RPMI7951 (cell line): ENCODE measurements at regions not wholly inside any gene's neighbourhood (a gene's known extent, or its start where the extent isn't known, plus 50 kb on each side); places are given as distances from the start of the nearest gene placed in this dataset.
"Not testable (repeated sequence)": the region's sequence is repeated elsewhere in the genome, so short reads cannot be mapped to it uniquely, and the experiment has no call there.

Experiments used
- DNase-seq: peaks from one replicate; pipeline ENCODE4 v3.0.0-alpha.2; 2012; ENCODE audit warnings: low read depth

DNA sequence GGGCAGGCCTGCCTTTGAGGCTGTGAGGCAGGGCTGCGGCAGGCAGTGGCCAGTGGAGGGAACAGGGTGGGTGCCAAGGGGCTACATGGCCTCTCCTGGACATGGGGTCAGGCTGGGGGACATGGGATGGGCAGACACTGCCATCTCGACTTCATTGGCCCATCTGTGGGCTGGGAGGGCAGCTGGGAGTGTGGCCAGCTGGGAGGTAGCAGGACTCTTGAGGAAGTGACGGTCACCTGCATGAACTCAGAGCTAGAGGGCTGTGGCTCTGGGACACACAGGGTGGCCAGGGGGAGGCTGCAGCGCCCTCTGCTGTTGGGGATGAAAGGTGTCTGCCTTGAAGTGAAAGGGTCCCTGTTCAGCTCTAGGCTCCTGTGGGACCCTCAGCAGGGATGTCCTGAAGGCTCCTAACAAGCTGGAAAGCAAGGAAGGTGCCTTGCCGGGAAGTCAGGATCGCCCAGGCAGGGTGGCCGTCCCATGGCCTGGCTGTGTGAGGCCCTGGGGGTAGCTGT lies 244.0 kb downstream of the ANKRD30B start:
- DNase-seq: not testable (repeated sequence)

- DNase-seq: not testable (repeated sequence)
These were observed 244.8 kb downstream of the ANKRD30B start for GRCh38 chr18:14992758-14993157.

GRCh38 chr18:14995023-14995422 lies 247.1 kb downstream of the ANKRD30B start:
- not testable (repeated sequence) for DNase-seq

- DNase-seq: no peak
These were observed 249.4 kb downstream of the ANKRD30B start for GRCh38 chr18:14997357-14997756.

DNA sequence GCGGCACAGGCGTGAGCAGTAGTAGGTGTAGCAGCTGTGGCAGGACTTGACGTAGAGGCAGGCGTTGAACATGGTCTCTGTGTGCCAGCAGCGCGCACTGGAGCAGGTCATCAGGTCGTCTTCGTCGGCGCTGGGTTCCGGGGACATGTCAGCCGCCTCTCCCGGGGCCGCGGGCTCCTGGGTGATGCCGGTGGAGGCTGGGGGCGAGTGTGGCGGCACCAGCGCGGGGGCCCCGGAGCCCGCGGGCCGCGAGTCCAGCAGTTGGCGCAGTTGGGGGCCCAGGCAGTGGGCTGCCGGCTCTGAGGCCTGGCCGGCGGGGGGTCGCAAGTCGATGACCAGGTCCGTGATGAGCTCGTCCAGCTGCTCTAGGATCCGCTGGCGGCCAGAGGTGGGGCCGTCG lies 249.9 kb downstream of the ANKRD30B start:
- not testable (repeated sequence) for DNase-seq

DNA sequence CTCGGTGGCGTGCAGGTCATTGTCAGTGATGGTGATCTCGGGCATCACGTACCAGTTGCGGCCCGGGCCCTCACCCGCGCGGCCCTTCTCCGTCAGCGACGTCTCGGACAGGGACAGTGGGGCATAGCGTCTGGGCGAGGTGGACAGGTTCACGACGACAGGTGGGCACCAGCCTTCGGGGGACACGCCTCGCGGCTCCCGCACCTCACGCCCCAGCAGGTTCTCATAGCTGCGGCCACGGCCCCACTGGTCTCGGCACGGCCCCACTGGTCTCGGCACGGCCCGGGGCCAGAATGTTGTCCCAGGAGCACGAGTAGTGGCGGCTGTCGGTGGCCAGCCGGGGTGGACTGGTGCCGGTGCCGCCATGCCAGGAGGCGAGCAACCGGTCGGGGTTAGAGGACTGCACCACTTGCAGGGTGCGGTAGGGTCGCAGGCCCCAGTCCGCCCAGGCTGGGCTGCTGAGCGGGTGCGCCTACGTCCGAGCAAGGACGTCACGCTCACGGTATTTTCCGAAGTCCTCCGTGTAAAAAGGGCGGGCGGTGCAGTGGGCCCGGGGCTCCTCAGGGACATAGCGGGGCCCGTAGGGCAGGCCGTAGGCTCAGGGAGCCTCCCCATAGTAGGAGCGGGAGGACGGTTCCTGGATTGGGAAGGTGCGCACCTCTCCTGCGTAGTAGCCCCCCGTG lies 250.5 kb downstream of the ANKRD30B start:
- DNase-seq: not testable (repeated sequence)

GRCh38 chr18:14999085-14999975 lies 251.4 kb downstream of the ANKRD30B start:
- DNase-seq: no peak

DNA sequence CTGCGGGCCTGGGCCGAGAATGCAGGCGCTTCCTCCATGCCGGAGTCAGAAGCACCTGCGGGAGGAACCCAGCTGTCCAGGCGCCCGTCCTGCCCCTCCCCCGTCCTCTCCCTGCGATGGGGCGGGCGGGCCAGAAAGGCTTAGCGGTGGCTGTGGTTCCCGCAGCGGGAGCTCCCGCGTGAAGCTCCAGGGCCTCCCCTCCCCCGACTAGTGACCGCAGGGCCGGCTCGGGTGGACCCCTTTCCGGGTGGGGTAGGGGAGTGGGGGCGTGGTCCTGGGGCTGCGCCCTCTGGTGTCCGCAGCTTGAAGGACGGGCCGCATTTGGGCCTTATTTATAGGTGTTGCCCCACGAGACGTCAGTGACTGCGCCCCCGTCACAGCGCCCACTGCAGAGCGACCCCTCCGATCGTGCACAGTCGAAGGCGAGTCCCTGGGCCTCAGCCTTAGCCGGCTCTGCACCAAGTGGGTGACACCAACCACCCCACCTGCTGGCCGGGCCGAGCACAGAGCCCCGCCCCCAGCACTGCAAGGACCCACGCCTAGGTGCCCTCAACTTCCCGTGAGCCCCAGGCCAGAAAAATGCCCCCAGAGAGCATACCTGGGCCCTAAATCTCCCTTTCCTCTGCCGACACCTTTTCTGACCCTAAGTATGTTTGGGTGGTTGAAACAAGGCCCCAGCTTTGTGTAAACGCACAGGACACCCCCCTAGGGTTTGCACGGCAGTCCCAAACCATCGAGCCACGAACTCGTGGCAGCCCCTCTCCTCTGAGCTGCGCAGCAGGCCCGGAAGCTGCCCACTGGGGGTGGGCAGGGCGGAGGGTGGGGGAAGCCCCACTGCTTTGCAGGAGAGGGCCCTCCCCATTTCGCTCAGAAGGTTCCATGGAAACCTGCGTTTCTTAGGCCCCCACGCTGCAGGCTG lies 252.4 kb downstream of the ANKRD30B start:
- DNase-seq: not testable (repeated sequence)

DNA sequence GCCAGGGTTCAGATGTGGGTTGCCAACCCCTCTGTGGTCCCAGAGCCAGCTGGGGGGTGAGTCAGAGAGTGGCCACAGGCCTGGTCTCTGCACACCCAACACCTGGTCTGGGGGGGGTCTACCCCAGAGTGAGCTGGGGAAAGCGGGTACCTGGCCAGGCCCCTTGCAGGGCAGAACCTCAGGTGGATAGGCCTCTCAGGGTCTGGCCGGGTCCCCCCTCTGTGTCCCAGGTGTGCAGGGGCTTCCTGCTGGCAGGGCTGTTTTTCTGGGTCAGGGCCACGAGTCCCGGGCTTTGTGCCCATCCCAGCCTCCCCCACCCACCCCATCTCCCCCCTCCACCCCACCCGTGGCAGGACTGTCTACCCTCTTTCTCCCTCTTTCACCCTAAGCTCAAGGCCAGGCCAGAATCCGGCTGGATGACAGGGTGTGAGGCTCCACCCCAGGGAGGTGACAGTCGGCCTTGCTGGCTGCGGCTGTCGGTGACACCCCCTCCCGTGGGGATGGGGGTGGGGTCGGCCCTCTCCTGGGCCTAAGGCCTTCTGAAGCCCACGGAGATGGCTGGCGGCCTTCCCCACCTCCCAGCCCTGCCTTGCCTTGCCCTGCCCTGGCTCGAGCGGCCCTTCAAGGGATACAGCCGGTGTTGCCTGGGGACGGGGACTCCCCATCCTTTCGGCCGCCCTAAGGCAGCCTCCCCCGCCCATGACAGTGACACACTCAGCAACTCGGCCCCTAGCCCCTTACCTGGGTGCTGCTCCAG lies 253.2 kb downstream of the ANKRD30B start:
- not testable (repeated sequence) for DNase-seq

GRCh38 chr18:15001795-15002107 lies 253.8 kb downstream of the ANKRD30B start:
- DNase-seq: not testable (repeated sequence)

DNA sequence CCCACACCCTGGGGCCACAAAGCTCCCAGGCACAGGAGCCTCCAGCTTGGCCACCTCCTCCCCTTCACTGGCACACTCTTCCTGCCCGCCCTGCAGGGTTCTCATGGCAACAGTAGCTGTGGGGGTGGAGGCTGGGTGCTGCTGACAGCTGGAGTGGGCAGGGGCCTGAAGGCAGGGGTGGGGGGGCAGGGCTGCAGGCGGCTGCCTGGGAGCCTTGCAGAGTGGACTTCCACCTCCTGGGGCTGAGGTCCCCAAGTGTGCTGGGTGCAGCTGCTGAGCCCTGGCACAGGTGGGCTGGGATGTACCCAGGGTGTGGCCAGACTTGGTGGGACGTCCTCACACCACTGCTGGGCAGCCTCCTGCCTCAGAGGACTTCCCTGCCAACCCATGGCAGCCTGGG lies 254.8 kb downstream of the ANKRD30B start:
- not testable (repeated sequence) for DNase-seq

- not testable (repeated sequence) for DNase-seq
These were observed 255.3 kb downstream of the ANKRD30B start for GRCh38 chr18:15003231-15003630.

DNA sequence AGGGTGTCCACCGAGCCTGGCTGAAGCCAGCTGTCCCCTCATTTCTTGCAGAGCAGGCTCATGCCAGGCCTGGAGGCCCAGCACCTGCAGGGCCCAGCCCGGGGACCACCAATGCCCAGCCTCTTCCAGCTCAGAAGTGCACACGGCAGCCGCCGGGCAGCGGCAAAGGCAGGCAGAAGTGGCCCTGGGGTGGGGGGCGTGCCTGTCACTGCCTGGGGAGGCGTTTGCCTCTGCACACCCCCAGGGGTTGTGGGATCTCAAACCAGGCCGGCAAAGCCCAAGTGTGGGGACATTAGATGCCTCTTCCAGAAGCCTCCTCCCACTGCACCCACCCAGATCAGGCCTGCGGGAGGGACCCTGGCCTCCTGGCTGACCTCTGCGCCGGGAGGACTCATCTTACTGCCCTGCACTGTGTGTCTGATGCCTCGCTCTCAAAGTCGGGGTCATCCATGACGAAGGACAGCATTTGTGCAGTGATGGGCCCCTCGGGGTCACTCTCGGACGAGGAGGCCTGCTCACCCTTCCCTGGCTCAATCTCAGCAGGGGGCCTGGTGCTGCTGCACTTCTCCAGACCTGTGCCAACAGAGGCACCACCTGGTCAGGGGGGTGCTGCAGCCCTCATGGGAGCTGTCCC lies 255.8 kb downstream of the ANKRD30B start:
- DNase-seq: not testable (repeated sequence)

GRCh38 chr18:15004270-15004973 lies 256.4 kb downstream of the ANKRD30B start:
- DNase-seq: not testable (repeated sequence)

DNA sequence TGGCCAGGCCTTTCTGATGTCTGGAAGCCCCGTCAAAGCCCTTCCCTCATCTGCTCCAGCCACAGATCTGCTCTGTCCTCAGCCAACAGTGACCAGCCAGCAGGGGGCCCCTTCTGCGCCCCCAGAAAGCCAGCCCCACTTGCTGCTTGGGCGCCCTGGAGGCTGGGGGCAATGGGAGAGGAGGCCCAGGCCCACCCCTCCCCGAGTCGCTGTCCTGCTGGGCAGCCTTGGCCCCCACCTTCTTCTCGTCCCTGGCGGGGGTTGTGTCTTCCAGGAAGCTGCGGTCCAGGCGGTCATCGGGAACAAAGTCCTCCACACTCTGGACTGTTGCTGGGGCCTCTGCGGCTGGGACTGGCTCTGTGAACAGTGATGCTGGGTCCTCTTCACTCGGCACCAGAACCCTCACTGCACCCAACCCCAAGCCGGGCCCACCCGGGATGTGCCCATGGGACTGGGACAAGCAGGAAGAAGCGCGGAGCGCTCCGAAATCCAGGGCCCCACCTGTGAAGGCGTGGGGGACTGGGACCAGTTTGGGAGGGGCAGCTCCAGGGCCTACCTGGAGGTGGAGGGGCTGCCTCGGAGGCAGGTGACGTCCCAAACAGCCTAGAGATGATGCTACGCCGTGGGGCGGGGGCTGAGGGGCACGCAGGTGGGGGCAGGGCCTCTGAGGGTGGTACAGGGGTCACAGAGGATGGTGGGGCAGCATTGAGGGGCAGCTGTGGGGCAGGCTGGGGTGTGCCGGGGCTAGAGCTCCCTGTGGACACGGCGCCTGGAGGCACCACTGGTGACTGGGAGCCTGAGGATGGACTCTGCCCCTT lies 257.6 kb downstream of the ANKRD30B start:
- no peak for DNase-seq

- DNase-seq: not testable (repeated sequence)
These were observed 258.6 kb downstream of the ANKRD30B start for GRCh38 chr18:15006616-15007015.

GRCh38 chr18:15026041-15026440 lies 278.1 kb downstream of the ANKRD30B start:
- DNase-seq: not testable (repeated sequence)

DNA sequence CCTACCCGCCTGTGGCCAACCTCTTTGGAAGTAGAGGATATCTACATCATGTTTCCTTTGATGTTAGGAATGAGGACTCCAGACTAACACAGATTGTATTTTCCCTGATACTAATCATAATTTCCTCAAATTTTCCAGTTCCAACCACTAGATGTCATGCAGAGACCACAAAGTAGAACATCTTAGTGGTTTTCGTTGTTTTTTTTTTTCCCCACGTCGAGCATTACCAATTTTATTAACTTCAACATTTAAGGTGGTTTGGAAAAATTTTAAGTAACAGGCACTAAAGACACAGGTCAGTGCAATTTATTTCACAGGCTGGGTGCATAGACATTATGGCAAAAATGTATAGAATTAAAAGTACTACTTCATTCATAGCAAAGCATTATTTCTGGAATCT lies 280.1 kb downstream of the ANKRD30B start:
- DNase-seq: peak; percentile 8
